C4-2B (cell line): ENCODE measurements at regions not wholly inside any gene's neighbourhood (a gene's known extent, or its start where the extent isn't known, plus 50 kb on each side); places are given as distances from the start of the nearest gene placed in this dataset.

ENCODE experiments used
- H3K27ac ChIP-seq: fragments of 450-650 bp; 2 replicates; pipeline ENCODE4 v1.5.1; 2017
- CTCF ChIP-seq: fragments of 450-650 bp; conservative IDR thresholded peaks from 2 replicates; pipeline ENCODE4 v1.5.1; 2017; ENCODE audit warnings: mild to moderate bottlenecking
- ZFX ChIP-seq: fragments of 450-650 bp; IDR thresholded peaks from 2 replicates; pipeline ENCODE4 v1.6.1; 2017

DNA sequence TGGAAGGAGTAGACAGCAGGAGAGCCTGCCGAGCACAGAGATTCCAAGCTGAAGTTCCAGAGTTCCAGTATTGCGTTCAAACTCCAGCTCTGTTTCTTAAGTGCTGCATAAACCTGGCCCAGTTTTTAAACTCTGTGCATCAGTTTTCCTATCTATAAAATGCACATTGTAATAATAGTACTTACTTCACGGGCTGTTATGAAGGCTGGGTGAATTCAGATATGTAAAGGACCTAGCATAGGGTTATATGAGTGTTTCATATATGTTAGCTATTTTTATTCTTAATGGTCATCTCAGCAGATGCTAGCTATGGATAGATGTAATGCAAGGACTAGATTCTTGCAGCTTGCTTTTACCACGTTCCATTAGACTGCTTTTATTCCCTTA lies 293.1 kb upstream of the SEMA3C start:
- TF ChIP-seq ZFX, result no peak
- no peak for TF ChIP-seq CTCF
- H3K27ac ChIP-seq, result no peak overlapping the region

GRCh38 chr7:81211204-81211933 lies 292.5 kb upstream of the SEMA3C start:
- no peak overlapping the region for H3K27ac ChIP-seq
- TF ChIP-seq ZFX, result no peak
- no peak for TF ChIP-seq CTCF

DNA sequence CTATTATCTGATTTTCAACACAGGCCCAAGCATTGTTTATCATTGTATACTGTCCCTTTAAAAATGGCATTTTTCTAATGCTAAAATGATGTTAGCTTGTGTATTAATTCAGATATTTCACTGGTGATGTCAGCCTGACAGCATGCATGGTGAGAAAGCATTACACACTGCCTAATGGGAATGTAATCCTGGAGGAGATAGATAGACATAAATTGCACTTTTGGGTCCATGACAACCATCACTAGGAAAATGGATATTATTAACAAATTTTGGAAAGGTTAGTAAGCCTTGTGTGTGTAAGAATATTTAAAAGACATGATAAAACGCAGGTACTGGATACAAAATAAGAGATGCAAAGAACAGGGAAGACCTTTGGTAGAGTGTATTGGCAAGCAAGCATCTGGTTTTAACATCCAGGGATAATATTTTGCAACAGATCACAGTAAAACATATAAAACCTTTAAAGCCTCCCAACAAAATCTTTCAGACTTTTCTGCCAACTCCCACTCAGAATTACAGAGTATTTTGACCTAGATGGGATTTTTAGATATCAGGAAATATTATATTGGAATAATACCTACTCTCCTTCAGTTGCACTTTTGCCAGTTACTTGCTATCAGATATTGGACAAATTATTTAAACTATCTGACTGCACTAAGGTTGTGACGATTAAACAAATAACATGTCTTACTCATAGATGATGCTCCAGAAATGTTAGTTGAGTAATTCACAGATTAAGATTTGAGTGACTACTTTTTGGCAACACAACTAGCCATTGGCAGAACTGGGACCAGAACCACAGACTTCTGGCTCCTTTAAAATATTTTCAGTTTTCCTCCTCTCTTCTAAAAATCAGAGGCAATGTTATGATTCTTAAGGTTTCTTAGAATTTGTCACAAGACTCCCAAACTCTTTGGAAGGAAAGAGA lies 291.6 kb upstream of the SEMA3C start:
- no peak for TF ChIP-seq ZFX
- no peak for TF ChIP-seq CTCF
- no peak overlapping the region for H3K27ac ChIP-seq

GRCh38 chr7:81209059-81209458 lies 290.2 kb upstream of the SEMA3C start:
- no peak overlapping the region for H3K27ac ChIP-seq
- TF ChIP-seq CTCF (no peak), ZFX (no peak)

DNA sequence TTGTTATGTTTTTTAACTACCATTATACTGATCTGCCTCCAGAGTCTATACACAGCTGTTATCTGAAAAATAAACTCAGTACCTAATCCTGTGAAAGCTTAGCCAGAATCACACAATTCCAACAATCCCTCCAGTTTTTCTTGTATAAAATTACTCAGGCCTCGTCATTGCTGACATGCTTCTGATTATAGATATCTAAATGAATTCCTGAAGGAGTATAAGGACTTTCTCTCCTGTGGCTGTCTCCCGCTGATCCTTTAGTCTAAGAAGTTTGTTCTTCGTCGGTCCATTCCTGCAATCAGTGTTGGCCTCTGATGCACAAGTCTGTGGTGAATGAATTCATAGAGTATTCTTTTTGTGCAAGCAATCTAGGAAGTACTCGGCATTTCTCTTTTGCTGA lies 288.9 kb upstream of the SEMA3C start:
- no peak for TF ChIP-seq ZFX
- no peak for TF ChIP-seq CTCF
- no peak overlapping the region for H3K27ac ChIP-seq

- H3K27ac ChIP-seq, result no peak overlapping the region
- TF ChIP-seq CTCF (no peak), ZFX (no peak)
Observed at GRCh38 chr7:81206667-81207360, 288.0 kb upstream of the SEMA3C start.
